NCI-H82 treated with DMSO at 0.1 percent for 48 hours (cell line): ENCODE measurements at regions not wholly inside any gene's neighbourhood (a gene's known extent, or its start where the extent isn't known, plus 50 kb on each side); places are given as distances from the start of the nearest gene placed in this dataset.
"Not testable (repeated sequence)": the region's sequence is repeated elsewhere in the genome, so short reads cannot be mapped to it uniquely, and the experiment has no call there.

Source experiments
- DNase-seq: peaks from one replicate; lab custom pipeline; 2025; ENCODE audit not compliant: unreplicated experiment; lab: John Stamatoyannopoulos, UW

- no peak for DNase-seq
Measured at GRCh38 chr1:196005426-196005825, 602.8 kb downstream of the KCNT2 start.

- not testable (repeated sequence) for DNase-seq
Measured at GRCh38 chr1:196004388-196004787, 603.9 kb downstream of the KCNT2 start.

- no peak for DNase-seq
Measured at GRCh38 chr1:196002906-196003305, 605.3 kb downstream of the KCNT2 start.

- DNase-seq = not testable (repeated sequence)
Measured at GRCh38 chr1:196002296-196002695, 605.9 kb downstream of the KCNT2 start.

- no peak for DNase-seq
Measured at GRCh38 chr1:196001188-196001587, 607.1 kb downstream of the KCNT2 start.

- no peak for DNase-seq
Measured at GRCh38 chr1:195999022-195999421, 609.2 kb downstream of the KCNT2 start.

- DNase-seq = no peak
Measured at GRCh38 chr1:195981448-195982139, 626.6 kb downstream of the KCNT2 start.

GRCh38 chr1:195979646-195980045, 628.6 kb downstream of the KCNT2 start:
- no peak for DNase-seq

- DNase-seq = no peak
Measured at GRCh38 chr1:195973311-195973904, 634.8 kb downstream of the KCNT2 start.

GRCh38 chr1:195971589-195971988, 636.7 kb downstream of the KCNT2 start:
- DNase-seq = no peak

GRCh38 chr1:195970209-195970608, 638.0 kb downstream of the KCNT2 start:
- DNase-seq = no peak

GRCh38 chr1:195965475-195965874, 642.8 kb downstream of the KCNT2 start:
- DNase-seq = no peak

GRCh38 chr1:195965036-195965435, 643.2 kb downstream of the KCNT2 start:
- DNase-seq = no peak

- DNase-seq = no peak
Measured at GRCh38 chr1:195964516-195964915, 643.7 kb downstream of the KCNT2 start.

GRCh38 chr1:195962051-195962450, 646.2 kb downstream of the KCNT2 start:
- no peak for DNase-seq

GRCh38 chr1:195960580-195960979, 647.7 kb downstream of the KCNT2 start:
- no peak for DNase-seq

- no peak for DNase-seq
Measured at GRCh38 chr1:195958131-195958530, 650.1 kb downstream of the KCNT2 start.

- DNase-seq = no peak
Measured at GRCh38 chr1:195956845-195957244, 651.4 kb downstream of the KCNT2 start.

GRCh38 chr1:195954848-195955247, 653.4 kb downstream of the KCNT2 start:
- no peak for DNase-seq

GRCh38 chr1:195951313-195951712, 656.9 kb downstream of the KCNT2 start:
- DNase-seq = no peak

GRCh38 chr1:195948123-195948895, 659.9 kb downstream of the KCNT2 start:
- no peak for DNase-seq

- DNase-seq = no peak
Measured at GRCh38 chr1:195946500-195946899, 661.7 kb downstream of the KCNT2 start.
